ENCODE measurements at regions not wholly inside any gene's neighbourhood (a gene's known extent, or its start where the extent isn't known, plus 50 kb on each side); places are given as distances from the start of the nearest gene placed in this dataset.

DNA sequence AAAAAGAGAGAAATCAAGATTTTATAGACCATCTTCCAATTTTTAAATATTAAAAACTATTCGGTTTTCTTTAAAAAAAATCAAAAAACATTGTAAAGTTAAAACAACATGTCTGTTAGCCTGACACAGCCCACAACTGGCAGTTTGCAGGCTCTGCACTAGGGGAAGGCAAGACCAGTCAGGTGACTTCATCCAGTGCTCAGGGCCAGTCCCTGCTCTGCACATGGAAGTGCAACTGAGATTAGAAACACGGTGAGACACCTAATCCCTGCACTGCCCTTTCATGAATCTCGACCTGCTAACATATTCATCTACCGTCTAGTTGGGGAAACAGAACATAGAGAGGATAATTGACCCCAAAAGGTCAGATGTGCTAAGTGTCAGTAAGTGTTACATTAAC is 135.2 kb downstream of the BARD1 start:
- DNase-seq (ENCODE audit: low spot score), result no peak

DNA sequence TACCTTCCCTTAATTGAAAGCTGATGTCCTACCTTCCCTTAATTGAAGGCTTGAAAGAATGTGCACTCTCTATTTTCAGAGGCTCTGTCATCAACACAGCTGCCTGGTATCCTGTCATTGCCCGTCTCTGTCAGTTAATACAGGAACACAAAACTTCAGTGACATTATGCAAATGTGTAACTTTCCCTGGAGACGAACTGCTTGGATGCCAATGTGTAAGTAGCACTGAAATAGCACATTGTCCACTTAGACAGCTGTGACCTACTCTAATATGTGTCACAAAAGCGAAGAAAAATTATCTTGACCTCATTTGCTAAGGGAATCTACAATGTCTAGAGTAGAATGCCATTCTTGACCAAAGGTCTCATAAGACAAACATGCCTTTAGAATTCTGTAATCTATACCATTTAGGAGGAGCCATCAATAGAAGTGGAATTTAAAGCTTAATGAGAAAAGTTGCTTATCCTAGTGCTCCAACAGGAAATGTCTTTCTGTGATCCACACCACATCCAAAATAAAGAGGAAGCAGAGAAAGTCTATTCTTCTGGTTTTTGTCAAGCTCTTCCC is 138.1 kb downstream of the BARD1 start:
- DNase-seq (ENCODE audit: low spot score), result no peak

DNA sequence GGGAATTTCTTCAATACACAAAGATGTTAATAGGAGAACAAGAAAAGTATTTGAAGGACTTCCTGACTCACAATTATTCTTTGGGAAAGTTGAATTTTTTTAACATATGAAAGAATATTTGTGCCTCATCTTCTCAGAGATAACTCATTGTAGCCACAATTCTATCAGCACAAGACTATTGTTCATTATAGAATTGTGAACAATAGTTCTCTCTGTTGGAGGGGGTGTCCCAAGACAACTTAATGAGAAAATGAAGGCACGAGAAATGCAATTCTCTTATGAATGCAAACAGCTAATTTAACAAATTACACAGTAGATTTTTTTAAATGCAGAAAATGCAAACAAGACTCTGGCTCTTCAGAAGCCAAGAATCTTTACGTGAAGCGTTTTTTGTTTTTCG is 157.0 kb downstream of the BARD1 start:
- DNase-seq (ENCODE audit: low spot score), result peak; percentile 64

DNA sequence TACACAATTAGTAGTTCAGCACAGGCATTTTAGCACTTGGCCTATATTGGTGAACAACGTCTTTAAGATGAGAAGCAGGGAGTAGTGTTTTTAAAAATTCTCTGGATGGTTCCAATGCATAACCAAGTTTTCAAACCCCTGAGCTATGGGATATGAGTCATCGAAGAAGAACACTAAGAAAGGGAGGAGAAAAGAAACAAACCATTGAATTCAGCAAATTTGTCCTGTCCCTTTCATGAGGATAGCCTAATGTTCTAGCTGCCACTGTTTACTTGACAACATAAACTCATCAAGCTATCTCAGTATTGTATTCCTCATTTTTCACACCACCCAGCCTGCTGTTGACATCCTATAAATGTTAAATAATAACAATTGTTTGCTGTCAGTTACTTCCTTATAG is 158.0 kb downstream of the BARD1 start:
- no peak for DNase-seq (ENCODE audit: low spot score)

DNA sequence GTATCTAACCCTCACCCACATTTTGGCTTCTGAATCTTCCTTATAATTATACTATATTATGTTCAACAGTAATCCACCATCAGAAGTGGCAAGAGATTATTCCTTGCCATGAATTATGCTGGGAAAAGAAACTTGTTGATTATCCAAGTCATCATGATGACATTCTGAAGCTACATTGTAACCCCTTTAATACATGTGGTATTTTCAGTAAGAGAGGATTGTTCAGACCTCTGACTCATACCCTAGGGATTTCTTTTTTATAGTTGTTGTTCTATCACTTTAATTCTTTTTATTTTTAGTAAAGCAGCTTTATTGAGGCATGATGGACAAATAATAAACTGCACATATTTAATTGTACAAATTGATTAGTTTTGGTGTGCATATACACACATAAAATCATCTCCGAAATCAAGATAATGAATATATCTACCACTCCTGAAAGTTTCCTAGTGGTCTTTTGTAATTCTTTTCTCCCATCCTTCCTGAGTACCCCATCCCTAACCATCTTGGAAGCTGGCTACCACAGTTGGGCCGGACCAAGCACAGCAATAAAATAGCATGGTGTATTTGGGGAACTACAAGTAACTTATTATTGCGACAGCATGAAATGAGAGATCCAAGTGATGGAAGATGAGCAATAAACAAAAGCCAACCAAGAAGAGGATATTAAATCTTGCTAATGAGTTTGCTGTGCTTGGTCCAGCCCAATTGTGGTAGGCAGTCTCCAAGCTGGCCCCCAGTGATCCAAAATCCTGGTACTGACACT is 159.9 kb downstream of the BARD1 start:
- no peak for DNase-seq (ENCODE audit: low spot score)

DNA sequence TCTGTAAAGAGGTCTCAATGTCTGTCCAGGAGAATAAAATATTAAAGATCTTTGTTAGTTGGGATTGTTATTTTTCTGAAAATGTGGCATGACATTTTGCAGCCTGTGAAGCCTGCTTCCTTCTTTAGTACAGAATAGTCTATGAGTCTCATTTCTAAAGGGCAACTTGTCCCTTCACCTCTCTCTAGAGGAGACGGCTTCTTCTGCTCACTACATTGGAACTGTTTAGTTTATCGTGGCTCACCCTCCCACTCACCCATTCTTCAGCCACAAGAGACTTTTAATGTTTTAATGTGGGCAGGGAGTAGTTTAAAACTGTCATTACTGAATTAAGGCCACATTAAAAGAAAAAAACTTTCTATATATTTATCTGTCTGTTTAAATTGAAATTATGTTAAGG is 161.0 kb downstream of the BARD1 start:
- no peak for DNase-seq (ENCODE audit: low spot score)

DNA sequence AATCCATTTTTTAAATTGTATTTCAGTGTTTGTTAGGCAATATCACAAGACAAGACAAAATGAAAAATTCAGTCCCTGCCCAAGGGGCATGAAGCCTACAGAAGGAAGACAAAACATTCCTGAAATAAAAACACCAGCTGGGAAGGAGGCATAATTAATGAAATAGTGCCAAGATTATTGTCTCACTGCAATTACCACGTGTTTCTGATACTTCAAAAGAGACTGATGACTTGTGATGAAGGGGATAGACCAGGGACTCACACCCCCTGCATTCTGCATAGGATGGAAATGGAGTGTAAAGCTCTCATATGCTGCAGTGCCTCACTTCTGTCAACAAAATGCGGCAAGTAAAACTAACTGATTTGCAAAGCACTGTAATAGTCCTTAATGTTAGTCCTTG is 178.1 kb downstream of the BARD1 start:
- DNase-seq (ENCODE audit: low spot score), result no peak

DNA sequence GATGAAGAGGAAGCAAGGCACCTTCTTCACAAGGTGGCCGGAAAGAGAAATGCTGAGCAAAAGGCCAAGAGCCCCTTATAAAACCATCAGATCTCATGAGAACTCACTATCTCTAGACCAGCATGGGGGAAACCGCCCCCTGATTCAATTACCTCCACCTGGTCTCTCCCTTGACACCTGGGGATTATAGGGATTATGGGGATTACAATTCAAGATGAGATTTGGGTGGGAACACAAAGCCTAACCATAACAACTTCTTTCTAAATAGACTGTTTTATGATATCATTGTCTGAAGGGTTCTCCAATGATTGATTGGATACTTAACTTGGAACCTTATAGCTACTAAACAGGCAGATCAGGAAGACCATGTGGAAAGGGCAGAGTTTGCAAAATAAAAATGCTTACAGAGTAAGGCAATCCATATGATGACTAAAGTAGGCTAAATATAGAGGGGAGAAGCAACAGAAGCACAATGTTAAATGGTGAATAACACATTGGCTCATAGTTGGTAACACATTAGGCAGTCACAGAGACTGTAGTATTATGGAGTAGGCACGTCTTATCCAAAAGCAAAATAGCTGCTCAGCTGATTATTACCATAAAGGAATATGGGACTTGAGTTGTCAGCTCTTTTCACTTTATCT is 179.0 kb downstream of the BARD1 start:
- no peak for DNase-seq (ENCODE audit: low spot score)

DNA sequence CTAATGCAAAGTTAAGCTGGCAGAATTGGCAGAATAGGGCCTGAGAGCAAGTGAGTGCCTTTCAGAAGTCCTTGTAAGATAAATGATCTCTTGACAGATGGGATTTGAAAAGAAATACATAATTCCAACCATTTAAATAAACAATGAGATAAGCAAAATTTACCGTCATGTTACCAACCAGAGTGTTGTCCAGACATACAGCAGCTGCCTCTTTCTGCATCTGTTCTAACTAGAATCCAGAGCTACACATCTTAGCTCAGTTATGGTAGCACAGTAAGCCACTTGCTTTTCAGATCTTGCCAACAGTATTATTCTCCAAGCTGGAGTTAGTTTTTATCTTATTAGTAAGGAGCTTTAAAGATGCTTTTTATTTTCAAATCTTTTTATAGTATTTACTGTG is 179.6 kb downstream of the BARD1 start:
- no peak for DNase-seq (ENCODE audit: low spot score)

Data from pons (tissue), 1 donor.